ENCODE measurements at regions not wholly inside any gene's neighbourhood (a gene's known extent, or its start where the extent isn't known, plus 50 kb on each side); places are given as distances from the start of the nearest gene placed in this dataset.

DNA sequence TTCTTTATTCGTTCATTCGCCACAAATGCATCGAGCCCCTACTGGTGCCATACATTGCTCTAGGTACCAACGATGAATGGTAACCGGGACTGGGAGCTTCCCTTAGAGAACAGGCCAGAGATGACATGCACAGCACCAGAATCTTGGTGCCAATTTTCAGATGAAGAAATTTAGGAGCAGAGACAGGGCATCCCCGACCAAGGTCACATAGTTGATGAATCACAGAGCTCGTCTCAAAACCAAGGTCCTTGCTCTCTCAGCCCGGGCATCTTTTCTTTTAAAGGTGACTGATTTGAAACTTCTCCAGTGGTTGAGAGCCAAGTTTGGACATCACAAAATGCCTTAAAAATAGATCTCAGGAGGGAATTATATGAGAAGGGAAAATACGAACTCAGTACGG, 73.2 kb upstream of the C16orf82 start:
- TF ChIP-seq, protein P1, sequence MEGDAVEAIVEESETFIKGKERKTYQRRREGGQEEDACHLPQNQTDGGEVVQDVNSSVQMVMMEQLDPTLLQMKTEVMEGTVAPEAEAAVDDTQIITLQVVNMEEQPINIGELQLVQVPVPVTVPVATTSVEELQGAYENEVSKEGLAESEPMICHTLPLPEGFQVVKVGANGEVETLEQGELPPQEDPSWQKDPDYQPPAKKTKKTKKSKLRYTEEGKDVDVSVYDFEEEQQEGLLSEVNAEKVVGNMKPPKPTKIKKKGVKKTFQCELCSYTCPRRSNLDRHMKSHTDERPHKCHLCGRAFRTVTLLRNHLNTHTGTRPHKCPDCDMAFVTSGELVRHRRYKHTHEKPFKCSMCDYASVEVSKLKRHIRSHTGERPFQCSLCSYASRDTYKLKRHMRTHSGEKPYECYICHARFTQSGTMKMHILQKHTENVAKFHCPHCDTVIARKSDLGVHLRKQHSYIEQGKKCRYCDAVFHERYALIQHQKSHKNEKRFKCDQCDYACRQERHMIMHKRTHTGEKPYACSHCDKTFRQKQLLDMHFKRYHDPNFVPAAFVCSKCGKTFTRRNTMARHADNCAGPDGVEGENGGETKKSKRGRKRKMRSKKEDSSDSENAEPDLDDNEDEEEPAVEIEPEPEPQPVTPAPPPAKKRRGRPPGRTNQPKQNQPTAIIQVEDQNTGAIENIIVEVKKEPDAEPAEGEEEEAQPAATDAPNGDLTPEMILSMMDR (IDR thresholded peaks at IDR 0.05; ENCODE audit: borderline replicate concordance, extremely low read depth, low read length, poor library complexity, severe bottlenecking): no peak
- TF ChIP-seq EZH2 (IDR thresholded peaks at IDR 0.05; ENCODE audit: borderline replicate concordance, low read depth, low read length, severe bottlenecking): no peak

All from DND-41 (cell line).